ENCODE measurements at regions not wholly inside any gene's neighbourhood (a gene's known extent, or its start where the extent isn't known, plus 50 kb on each side); places are given as distances from the start of the nearest gene placed in this dataset.

GRCh38 chr2:189369566-189369965 is 71.7 kb upstream of the WDR75 start:
- DNase-seq (ENCODE audit: low read depth in 2 of 2), result no peak

- DNase-seq (ENCODE audit: low read depth in 2 of 2), result no peak
These were observed 70.6 kb upstream of the WDR75 start for GRCh38 chr2:189370719-189371118.

DNA sequence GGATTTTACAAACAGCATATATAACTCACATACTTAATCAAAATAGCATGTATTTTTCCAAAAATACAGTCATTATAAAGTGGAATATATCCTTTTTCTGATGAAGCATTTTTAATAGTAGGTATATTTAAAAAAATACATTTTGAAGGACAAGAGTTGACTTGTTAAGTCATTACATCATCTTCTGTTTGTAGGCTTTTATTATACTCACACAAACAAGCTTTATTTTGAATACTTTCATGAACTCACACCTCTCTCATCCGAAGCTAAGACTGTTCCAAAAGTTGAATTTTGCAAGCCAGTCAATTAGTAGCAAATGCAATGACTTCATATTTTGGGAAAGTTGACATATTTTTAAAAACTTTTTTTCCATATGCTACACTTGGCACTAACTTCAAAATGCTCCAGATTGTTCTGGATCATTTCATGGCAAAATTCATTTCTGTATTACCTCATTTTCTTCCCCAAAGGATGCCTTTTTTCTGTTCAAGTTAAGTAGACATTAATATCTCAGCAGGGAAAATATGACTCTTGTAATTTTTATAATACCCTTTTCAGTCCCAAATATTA is 68.5 kb upstream of the WDR75 start:
- no peak for DNase-seq (ENCODE audit: low read depth in 2 of 2)

DNA sequence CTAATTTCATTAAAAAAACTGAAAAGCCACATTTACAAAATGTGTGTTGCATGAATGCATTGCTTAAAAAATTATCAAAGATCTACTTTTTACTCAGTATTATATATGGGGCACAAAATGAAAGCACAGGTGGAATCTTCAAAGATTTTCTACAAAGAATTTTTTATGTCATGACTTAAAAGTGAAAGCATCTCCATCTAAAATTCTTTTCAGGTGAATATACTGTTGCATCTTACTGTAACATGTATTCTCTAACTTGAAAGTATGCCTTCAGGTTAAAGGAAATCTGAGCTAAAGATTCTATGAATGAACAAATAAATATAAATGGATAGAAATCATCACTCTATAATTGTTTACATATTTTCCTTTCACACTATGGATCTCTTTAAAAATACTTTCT is 66.8 kb upstream of the WDR75 start:
- DNase-seq (ENCODE audit: low read depth in 2 of 2), result no peak

- DNase-seq (ENCODE audit: low read depth in 2 of 2), result no peak
These were observed 65.4 kb upstream of the WDR75 start for GRCh38 chr2:189375842-189376241.

DNA sequence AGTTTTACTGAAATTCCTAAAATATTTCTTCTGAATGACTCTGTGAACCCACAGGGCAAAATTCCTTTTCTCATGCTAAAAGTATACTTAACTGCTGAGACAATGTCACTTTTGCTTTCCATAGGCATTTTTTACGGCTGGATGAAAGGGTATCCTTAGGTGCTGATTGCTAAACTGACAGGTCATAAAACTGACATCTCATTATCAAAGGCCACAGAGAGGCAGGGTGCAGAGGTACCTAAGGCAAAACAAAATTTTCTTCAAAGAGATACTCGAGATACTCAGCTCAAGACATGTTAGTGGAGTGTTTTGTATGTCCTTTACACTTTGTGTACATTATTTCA is 62.0 kb upstream of the WDR75 start:
- no peak for DNase-seq (ENCODE audit: low read depth in 2 of 2)

DNA sequence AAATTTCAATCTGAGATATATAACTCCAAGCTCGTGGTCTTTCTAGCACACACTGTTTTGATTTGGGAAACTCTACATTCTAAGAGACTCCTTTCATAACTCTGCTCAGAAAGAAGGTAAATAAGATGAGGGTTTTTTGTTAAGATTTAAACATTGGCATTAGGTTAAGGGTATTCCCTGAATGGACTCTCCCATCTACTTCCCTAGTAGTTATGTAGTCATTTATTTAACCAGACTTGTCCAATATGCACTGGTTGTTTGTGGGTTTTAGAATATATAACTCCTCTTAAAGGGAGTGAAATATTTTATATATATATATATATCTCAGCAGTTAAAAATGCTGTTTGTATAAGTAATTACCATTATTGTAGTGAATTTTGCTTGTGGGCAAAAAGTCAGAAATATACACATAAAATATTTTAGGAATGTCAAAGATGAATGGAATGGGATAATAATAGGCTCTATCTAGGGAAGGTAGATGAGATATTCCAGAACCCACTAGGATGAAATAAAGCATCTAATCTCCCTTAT is 61.5 kb upstream of the WDR75 start:
- DNase-seq (ENCODE audit: low read depth in 2 of 2), result no peak

DNA sequence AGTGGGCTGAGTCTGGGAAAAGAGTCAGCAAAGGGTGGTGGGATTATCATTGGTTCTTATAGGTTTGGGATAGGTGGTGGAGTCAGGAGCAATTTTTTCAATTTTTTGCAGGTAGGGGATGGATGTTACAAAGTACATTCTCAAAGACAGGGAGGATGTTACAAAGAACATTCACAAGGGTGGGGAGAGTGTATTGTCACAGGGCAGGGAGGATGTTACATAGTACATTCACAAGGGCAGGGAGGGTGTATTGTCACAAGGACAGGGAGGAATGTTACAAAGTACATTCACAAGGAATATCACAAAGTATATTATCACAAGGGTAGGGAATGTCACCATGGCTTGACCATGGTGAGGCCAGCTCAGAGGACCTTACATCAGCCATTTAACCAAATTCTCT is 58.6 kb upstream of the WDR75 start:
- no peak for DNase-seq (ENCODE audit: low read depth in 2 of 2)

DNA sequence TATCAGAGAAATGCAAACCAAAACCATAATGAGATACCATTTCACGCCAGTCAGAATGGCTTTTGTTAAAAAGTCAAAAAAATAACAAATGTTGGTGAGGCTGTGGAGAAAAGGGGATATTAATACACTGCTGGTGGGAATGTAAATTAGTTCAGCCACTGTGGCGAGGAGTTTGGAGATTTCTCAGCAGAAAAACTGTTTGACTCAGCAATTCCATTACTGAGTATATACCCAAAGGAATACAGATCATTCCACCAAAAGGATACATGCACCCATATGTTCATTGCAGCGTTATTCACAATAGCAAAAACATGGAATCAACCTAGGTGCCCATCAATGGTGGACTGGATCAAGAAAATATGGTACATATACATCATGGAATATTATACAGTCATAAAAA is 54.5 kb upstream of the WDR75 start:
- DNase-seq (ENCODE audit: low read depth in 2 of 2), result no peak

DNA sequence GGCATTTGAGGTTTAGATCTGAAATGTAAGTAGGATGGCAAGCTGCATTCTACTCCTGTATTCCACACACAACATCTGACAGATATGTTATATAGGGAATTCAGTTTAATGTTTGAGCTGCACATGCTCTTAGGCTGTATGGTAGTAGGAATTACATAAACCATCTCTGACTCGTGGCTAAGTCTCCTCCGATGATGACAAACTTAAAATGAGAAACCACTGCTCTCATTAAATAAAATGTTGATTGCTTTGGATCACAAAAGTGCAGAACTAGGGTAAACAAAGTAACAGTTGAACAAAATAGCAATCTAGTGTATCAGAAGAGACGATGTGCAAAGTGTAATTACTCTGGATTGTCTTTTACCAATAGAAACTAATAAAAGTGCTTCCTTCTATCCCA is 50.1 kb upstream of the WDR75 start:
- DNase-seq (ENCODE audit: low read depth in 2 of 2), result no peak

Data from activated CD8-positive, alpha-beta memory T cell treated with anti-CD3 and anti-CD28 coated beads for 4 hours (primary cell).